GM18498 (cell line): ENCODE measurements at regions not wholly inside any gene's neighbourhood (a gene's known extent, or its start where the extent isn't known, plus 50 kb on each side); places are given as distances from the start of the nearest gene placed in this dataset.
A peak's percentile ranks its signal among the peaks of the same experiment; 100 is the strongest.
"Not testable (repeated sequence)": the region's sequence is repeated elsewhere in the genome, so short reads cannot be mapped to it uniquely, and the experiment has no call there.

Experiments used
- ATAC-seq: cut with Tn5 transposase; IDR thresholded peaks from one replicate; pipeline ENCODE4 v1.9.1; 2021; ENCODE audit warnings: mild to moderate bottlenecking, moderate library complexity; ENCODE audit not compliant: unreplicated experiment

DNA sequence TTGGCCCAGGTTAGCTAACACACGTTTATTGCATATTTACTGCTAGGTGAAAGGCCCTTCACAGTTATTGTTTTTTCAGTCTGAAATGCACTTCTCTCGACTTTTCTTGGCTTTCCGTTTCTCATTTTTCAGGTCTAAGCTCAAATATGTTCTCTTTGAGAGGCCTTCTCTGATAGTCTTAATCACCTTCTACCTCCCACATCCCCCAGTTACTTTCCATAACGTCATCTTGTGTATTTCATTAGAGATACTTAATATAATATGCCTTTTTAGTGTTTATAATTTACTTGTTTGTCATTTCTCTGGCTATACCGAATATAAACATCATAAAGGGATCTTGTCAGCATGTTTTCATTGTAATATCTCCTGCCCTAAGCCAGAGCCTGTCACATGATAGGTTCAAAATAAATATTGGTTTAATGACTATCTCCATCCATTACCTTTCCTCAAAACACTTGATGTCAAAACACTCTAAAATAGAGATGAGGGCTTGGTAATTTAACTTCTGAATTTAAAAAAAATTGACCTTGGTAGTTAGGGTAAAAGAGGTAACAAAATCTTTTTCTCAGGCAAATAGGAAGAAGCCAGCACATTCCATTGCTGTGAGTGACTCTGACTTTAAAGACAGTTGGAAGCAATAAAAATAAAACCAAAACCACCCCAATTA lies 168.6 kb upstream of the RFC3 start:
- no peak for ATAC-seq

DNA sequence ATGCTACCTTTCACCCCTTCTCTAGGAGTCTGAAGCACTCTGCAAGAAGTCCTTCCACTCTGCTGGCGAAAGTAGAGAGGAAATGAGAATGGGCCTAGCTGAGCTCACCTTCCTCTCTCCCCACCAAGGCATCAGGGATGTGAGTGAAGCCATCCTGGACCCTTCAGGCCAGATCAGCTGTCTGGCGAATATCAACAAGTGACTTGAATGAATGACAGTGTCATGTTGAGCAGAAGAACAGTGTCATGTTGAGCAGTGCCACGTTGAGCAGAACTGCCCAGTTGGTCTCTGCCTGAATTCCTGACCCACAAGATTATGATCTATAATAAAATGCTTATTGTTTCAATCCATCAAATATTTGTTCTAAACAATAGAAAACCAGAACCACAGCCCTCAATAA lies 166.2 kb upstream of the RFC3 start:
- ATAC-seq: no peak

DNA sequence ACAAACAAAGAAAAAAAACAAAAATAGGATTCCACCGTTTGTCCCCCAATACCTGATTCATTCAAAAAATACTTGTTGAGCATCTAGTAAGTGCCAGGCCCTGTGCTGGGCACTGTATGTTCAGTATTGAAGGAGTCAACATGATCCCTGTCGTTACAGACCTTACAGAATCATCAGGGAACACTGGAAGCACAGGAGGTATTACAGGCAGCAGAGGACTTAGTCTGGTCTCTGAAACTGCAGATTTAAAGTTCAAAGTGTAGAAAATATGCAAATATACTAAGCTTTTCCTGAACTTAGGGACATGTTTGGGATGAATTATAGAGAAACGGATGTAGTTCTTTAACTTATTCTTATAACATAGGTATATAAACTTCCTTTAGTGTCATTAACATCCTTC lies 160.7 kb upstream of the RFC3 start:
- no peak for ATAC-seq

DNA sequence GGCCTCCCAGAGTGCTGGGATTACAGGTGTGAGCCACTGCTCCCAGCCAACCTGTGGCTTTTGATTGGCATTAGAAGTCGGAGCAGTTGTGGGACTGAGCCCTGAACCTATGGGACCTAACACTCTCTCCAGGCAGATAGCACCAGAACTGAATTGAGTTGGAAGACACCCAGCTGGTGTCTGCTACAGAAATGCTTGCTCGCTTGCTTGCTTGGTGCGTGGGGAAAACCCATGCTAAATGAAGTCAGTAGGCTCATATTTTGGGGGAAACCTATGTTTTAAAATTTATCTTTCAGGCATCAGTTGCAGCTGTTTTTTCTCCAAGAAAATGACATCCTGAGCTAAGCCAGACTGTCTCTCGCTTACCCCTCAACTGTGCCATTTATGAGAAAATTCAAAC lies 158.5 kb upstream of the RFC3 start:
- no peak for ATAC-seq

GRCh38 chr13:33659894-33660293 lies 158.1 kb upstream of the RFC3 start:
- no peak for ATAC-seq

DNA sequence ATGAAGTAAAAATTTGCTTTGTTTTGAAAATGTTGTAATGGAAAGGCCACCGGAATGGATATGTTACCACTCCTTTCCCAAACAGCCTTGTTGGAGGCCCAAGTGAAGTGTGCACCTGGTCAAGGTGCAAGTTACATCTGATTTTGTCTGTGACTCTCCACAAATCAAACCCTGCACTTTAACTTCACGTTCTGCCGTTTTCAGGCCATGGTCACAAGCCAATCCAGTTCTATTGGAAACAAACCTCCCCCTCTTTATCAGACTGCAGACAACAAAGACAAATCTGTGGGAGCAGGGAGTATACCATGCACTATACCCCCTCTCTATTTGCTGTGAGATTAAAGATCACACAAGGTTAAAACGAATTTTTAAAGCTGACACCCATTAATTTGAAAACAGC lies 155.6 kb upstream of the RFC3 start:
- ATAC-seq: no peak

- no peak for ATAC-seq
Observed at GRCh38 chr13:33665626-33666175, 152.2 kb upstream of the RFC3 start.

GRCh38 chr13:33671560-33671959 lies 146.4 kb upstream of the RFC3 start:
- no peak for ATAC-seq

DNA sequence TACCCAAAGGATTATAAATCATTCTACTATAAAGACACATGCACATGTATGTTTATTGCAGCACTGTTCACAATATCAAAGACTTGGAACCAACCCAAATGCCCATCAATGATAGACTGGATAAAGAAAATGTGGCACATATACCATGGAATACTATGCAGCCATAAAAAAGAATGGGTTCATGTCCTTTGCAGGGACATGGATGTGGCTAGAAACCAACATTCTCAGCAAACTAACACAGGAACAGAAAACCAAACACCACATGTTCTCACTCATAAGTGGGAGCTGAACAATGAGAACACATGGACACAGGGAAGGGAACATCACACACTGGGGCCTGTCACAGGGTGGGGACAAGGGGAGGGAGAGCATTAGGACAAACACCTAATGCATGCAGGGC lies 145.9 kb upstream of the RFC3 start:
- not testable (repeated sequence) for ATAC-seq

- peak; percentile 34 for ATAC-seq
Observed at GRCh38 chr13:33676045-33676989, 141.6 kb upstream of the RFC3 start.

DNA sequence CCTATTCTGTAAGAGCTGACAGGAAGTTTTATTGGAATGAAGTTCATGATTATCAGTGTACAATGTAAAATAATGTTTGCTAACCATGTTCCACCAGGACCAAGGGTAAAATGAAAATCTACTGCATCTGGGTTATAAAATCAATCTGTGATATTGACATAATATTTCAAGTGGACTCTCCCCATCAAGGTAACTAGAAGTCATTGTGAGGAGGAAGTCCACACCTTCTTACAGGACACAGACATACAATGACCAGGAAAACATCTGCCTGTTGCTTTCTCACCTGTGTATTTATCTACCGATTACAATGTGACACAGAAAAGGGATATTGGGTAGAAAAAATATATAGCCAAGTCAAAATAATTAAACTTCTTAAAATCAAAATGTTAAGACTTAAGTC lies 140.7 kb upstream of the RFC3 start:
- no peak for ATAC-seq

DNA sequence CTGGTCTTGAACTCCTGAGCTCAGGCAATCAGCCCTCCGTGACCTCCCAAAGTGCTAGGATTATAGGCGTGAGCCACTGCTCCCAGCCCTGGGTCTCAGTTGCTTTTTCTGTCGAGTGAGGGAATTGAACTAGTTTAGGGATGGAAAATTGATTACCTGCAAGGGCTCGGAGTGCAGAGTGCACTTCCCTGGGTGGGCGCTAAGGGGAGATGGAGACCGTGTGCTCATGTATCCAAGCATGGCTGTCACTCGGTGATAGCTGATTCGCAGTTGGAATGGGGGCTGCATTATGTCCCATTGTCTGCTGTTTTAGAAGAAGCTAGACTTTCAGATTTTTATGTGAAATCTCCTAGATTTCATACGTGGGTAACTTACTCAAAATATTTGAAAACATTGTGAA lies 139.9 kb upstream of the RFC3 start:
- ATAC-seq: no peak

DNA sequence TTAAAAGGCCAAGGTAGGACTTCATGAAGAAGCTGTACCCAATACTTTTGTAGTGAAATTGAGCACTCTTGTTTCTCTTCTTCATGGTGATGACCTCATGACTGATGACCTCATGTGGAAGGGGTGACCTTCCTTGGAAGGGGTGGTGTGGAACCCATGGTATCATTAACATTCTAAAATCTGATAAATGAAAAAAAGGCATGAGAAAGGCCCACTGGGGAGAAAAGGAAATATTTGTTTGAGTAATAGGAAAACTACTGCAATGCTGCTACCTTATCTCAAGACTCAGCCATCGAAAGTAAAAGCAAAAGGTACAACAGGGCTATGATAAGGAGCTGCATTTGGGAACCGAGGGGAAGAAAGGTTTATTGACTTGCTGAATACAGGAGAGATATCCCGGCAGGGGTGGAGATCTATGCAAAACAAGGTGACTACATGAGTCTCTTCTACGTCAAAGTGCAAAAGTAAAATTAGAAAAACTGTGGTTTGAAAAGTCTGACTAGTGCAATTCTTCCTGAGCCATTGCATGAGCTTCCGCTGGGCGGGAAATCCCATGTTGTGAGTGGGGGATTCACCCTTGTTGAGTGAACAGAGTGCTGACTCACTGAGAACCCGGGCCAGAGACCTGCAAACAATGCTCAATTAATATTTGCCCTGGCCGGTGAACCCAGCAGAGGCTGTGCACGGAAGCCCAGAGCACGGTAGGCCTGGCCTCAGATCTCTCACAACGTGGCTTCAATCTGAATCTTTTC lies 138.9 kb upstream of the RFC3 start:
- peak; percentile 94 for ATAC-seq

DNA sequence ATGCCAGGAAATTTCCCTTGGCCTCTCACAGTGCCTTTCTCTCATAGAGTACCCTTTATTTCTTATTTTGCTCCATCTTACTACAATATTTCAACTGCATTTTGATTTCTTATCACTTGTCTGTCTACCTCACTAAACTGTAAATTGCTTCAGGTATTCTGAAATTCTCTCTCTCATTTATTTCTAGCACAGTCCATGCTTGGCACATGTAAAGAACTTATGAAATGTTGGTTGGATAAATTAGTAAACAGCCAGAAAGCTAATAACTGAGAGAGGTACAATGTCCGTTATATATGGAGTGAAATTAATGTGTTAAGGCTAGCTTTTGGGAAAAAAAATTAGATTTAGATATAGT lies 138.3 kb upstream of the RFC3 start:
- peak; percentile 1 for ATAC-seq

DNA sequence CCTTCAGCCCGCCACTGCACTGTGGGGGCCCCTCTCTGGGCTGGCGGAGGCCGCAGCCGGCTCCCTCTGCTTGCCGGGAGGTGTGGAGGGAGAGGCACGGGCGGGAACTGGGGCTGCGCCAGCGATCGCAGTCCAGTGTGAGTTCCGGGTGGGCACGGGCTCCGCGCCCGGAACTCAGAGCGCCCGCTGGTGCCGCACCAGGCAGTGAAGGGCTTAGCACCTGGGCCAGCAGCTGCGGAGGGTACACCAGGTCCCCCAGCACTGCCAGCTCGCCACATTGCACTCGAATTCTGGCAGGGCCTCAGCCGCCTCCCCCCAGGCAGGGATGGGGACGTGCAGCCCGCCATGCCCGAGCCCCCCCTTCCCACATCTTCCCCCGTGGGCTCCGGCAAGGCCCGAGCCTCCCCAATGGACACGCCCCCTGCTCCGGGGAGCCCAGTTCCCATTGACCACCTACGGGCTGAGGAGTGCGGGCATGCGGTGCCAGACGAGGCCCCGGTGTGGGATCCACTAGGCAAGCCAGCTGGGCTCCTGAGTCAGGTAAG lies 135.9 kb upstream of the RFC3 start:
- no peak for ATAC-seq

DNA sequence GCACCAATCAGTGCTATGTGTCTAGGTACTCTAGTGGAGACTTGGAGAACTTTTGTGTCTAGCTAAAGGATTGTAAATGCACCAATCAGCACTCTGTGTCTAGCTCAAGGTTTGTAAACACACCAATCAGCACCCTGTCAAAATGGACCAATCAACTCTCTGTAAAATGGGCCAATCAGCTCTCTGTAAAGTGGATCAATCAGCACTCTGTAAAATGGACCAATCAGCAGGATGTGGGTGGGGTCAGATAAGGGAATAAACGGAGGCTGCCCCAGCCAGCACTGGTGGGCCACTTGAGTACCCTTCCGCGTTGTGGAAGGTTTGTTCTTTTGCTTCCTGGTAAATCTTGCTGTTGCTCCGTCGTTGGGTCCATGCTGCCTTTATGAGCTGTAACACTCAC lies 135.3 kb upstream of the RFC3 start:
- not testable (repeated sequence) for ATAC-seq

DNA sequence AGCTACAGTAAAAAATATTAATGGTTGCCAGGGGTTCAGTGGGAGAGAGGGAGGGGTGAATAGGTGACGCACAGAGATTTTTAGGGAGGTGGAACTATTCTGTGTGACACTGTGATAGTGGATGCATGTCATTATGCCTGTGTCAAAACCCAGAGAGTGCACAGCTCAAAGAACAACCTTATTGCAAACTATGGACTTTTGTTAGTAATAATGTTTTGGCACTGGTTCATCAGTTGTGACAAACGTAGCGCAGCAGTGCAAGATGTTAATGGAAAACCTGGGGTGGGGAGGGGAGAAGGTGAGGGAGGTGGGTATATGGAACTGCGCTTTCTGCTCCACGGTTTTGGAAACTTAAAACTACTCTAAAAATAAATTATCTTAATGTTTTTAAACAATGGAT lies 134.6 kb upstream of the RFC3 start:
- ATAC-seq: no peak

GRCh38 chr13:33684874-33685273 lies 133.1 kb upstream of the RFC3 start:
- ATAC-seq: no peak

GRCh38 chr13:33686772-33687480 lies 131.0 kb upstream of the RFC3 start:
- ATAC-seq: no peak

DNA sequence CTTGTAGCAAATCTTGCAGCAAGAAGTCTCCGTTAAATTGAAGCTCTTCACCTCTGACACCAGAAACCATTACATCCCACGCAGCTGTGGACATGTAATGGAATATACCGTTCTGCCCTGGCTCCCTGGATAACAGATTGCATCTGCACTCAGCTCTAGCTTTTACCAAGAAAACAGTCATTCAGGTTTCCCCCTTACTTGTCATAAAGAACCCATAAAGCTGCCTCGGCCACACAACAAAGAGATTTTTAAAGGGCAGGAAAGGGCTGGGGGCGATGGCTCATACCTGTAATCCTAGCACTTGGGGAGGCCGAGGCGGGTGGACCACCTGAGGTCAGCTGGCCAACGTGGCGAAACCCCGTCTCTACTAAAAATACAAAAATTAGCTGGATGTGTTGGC lies 127.6 kb upstream of the RFC3 start:
- no peak for ATAC-seq
